OCI-LY7 (cell line): ENCODE measurements at regions not wholly inside any gene's neighbourhood (a gene's known extent, or its start where the extent isn't known, plus 50 kb on each side); places are given as distances from the start of the nearest gene placed in this dataset.
A peak's percentile ranks its signal among the peaks of the same experiment; 100 is the strongest.
"Not testable (repeated sequence)": the region's sequence is repeated elsewhere in the genome, so short reads cannot be mapped to it uniquely, and the experiment has no call there.

ENCODE experiments used
- BruUV-seq: library from RNA; stranded (reverse); fragments of 400-500 nt; replicated peaks from 2 replicates; lab custom pipeline; 2021; lab: Mats Ljungman, UMichigan
- CTCF ChIA-PET: fragments of 300-600 bp; sonication (Branson Sonifier 250); formaldehyde crosslinking; loops from one replicate; lab custom pipeline; 2022; ENCODE audit warnings: antibody characterized with exemption; ENCODE audit not compliant: unreplicated experiment; lab: Charles Lee
- POLR2A ChIA-PET: fragments of 300-600 bp; sonication (Branson Sonifier 250); formaldehyde crosslinking; loops from one replicate; lab custom pipeline; 2022; ENCODE audit warnings: antibody characterized with exemption; lab: Charles Lee
- DNase-seq: peaks from one replicate; pipeline ENCODE4 v3.0.0-alpha.2; 2015; ENCODE audit warnings: low spot score
- H2AFZ ChIP-seq: fragments of 200-600 bp; sonication (generic), shearing (Covaris generic); 2 replicates; pipeline ENCODE4 v1.6.1; 2014; ENCODE audit warnings: mild to moderate bottlenecking, antibody characterized with exemption, low read length, moderate library complexity
- H3K27ac ChIP-seq: fragments of 200-600 bp; sonication (generic); 2 replicates; pipeline ENCODE4 v1.5.1; 2014; ENCODE audit warnings: mixed run types, low read depth, mild to moderate bottlenecking, moderate library complexity, low read length, inconsistent platforms; ENCODE audit not compliant: poor library complexity, severe bottlenecking
- H3K36me3 ChIP-seq: fragments of 200-600 bp; sonication (generic); 2 replicates; pipeline ENCODE4 v1.6.1; 2014; ENCODE audit warnings: mild to moderate bottlenecking, antibody characterized with exemption, low read length, moderate library complexity, mixed read lengths; ENCODE audit not compliant: insufficient read depth
- H3K4me1 ChIP-seq: fragments of 200-600 bp; sonication (generic); 2 replicates; pipeline ENCODE4 v1.5.1; 2014; ENCODE audit warnings: mild to moderate bottlenecking, low read length; ENCODE audit not compliant: insufficient read depth, poor library complexity, severe bottlenecking
- H3K4me2 ChIP-seq: fragments of 200-600 bp; sonication (generic); 2 replicates; pipeline ENCODE4 v1.6.1; 2014; ENCODE audit warnings: mild to moderate bottlenecking, low read length
- H3K4me3 ChIP-seq: fragments of 200-600 bp; sonication (generic); 2 replicates; pipeline ENCODE4 v1.5.1; 2014; ENCODE audit warnings: mild to moderate bottlenecking, low read depth, low read length; ENCODE audit not compliant: poor library complexity, severe bottlenecking
- H3K79me2 ChIP-seq: fragments of 200-600 bp; sonication (generic); 2 replicates; pipeline ENCODE4 v1.6.1; 2016; ENCODE audit warnings: low read depth, mild to moderate bottlenecking, low read length, moderate library complexity, mixed read lengths; ENCODE audit not compliant: insufficient read depth
- H3K9me2 ChIP-seq: fragments of 200-600 bp; sonication (generic); 2 replicates; pipeline ENCODE4 v1.6.1; 2016; ENCODE audit warnings: mild to moderate bottlenecking, low read length, mixed read lengths; ENCODE audit not compliant: insufficient read depth
- H3K9me3 ChIP-seq: fragments of 200-600 bp; sonication (generic); 2 replicates; pipeline ENCODE4 v1.6.1; 2014; ENCODE audit warnings: mild to moderate bottlenecking, mixed run types, low read length, mixed read lengths
- H4K20me1 ChIP-seq: fragments of 200-600 bp; sonication (generic); 2 replicates; pipeline ENCODE4 v1.6.1; 2014; ENCODE audit warnings: mild to moderate bottlenecking, antibody characterized with exemption, low read length, moderate library complexity, mixed read lengths; ENCODE audit not compliant: insufficient read depth
- CTCF ChIP-seq: fragments of 200-600 bp; sonication (generic); conservative IDR thresholded peaks from 2 replicates; pipeline ENCODE4 v1.5.1; 2014; ENCODE audit warnings: mild to moderate bottlenecking, antibody characterized with exemption, low read length, moderate library complexity, mixed read lengths
- intact Hi-C: fragments of 100-400 bp; cut with micrococcal nuclease; formaldehyde crosslinking; loops from one replicate; pipeline ENCODE4 v1.10.0; 2022; ENCODE audit not compliant: unreplicated experiment

DNA sequence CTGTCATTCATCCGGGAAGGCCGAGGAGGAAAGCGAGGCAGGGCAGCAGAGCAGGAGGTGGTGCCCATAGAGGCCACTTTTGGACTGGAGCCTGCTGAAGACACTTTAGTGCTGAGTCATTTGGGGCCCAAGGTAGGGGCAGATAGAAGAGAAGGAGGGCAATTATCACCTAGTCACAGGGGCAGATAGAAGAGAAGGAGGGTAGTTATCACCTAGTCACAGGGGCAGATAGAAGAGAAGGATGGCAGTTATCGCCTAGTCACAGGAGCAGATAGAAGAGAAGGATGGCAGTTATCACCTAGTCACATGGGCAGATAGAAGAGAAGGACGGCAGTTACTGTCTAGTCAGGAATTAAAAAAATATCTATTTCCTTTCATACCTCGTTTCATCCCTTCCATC, 1372.6 kb downstream of the FOXD4L5 start:
- H3K4me1 ChIP-seq, H3K4me3 ChIP-seq, H3K79me2 ChIP-seq, H3K9me2 ChIP-seq, H2AFZ ChIP-seq, H3K36me3 ChIP-seq, CTCF ChIA-PET, POLR2A ChIA-PET, H3K27ac ChIP-seq, H3K4me2 ChIP-seq, DNase-seq, intact Hi-C loops, H4K20me1 ChIP-seq, BruUV-seq, H3K9me3 ChIP-seq: not testable (repeated sequence)

DNA sequence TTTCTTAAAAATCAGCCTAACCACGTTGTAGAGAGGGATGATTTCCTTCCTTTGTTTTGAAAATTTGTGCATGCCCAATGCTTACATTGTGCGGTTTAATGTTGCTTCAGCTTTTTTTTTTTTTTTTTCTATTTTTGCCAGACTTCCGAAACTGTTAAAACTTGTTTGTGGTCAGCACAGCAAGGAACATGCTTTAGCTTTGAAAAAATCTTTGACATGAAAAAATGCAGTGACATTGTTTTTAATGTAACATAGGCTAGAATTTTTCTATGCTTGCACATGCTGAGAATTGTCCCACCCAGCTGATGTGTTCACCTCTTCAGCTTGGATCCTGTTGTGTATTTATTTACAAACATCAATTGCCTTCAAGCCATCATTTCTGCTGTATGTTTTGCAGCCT, 1375.9 kb downstream of the FOXD4L5 start:
- H3K9me2 ChIP-seq, H3K4me3 ChIP-seq, H3K9me3 ChIP-seq, H3K27ac ChIP-seq, DNase-seq, H3K4me1 ChIP-seq, H3K79me2 ChIP-seq, H2AFZ ChIP-seq, intact Hi-C loops, POLR2A ChIA-PET, BruUV-seq, CTCF ChIA-PET, H4K20me1 ChIP-seq, H3K36me3 ChIP-seq, H3K4me2 ChIP-seq: not testable (repeated sequence)

DNA sequence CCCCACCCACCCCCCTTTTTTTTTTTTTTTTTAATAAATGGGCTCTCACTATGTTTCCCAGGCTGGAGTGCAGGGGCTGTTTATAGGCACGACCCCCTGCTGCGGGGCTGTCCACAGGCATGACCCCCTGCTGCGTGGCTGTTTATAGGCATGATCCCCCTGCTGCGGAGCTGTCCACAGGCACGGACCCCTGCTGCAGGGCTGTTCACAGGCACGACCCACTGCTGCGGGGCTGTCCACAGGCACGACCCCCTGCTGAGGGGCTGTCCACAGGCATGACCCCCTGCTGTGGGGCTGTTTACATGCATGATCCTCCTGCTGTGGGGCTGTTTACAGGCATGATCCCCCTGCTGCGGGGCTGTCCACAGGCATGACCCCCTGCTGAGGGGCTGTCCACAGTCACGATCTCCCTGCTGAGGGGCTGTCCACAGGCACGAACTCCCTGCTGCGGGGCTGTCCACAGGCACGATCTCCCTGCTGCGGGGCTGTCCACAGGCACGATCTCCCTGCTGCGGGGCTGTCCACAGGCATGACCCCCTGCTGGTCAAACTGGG, 1385.3 kb downstream of the FOXD4L5 start:
- intact Hi-C loops, H3K36me3 ChIP-seq, H3K9me2 ChIP-seq, POLR2A ChIA-PET, BruUV-seq, H3K9me3 ChIP-seq, H2AFZ ChIP-seq, H3K4me2 ChIP-seq, H3K4me3 ChIP-seq, H3K79me2 ChIP-seq, H3K27ac ChIP-seq, DNase-seq, CTCF ChIA-PET, H3K4me1 ChIP-seq, H4K20me1 ChIP-seq: not testable (repeated sequence)

DNA sequence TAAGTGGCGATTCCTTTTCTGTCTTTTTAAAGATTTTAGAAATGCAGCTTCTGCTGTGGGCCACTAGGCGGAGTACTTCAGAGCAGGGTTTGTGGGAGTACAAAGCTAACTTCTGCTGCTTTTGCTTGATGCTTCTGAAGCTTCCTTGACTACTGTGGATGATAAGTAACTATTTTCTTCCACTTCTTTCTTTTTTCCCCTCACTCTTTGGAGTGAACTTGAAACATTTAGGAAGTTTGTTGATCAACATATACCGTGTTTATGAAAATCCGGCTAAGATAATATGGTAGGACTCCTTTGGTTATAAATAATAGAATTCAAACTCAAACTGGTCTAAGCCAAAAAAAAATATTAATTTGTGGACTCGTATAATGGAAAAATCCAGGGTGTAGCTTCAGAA, 1403.6 kb downstream of the FOXD4L5 start:
- H4K20me1 ChIP-seq, H3K4me3 ChIP-seq, DNase-seq, H3K27ac ChIP-seq, BruUV-seq, H3K79me2 ChIP-seq, H3K4me1 ChIP-seq, CTCF ChIA-PET, H3K4me2 ChIP-seq, H3K36me3 ChIP-seq, intact Hi-C loops, H2AFZ ChIP-seq, H3K9me2 ChIP-seq, POLR2A ChIA-PET, H3K9me3 ChIP-seq: not testable (repeated sequence)
- 0 out of 2 replicates have a peak, but pooled peaks have one; percentile 40 for TF ChIP-seq CTCF

GRCh38 chr9:63876380-63876779, 1408.6 kb downstream of the FOXD4L5 start:
- H3K79me2 ChIP-seq, DNase-seq, BruUV-seq, H3K4me3 ChIP-seq, H3K9me3 ChIP-seq, H3K4me2 ChIP-seq, intact Hi-C loops, H3K4me1 ChIP-seq, H4K20me1 ChIP-seq, H3K9me2 ChIP-seq, CTCF ChIA-PET, H3K27ac ChIP-seq, H3K36me3 ChIP-seq, H2AFZ ChIP-seq, POLR2A ChIA-PET: not testable (repeated sequence)
